RPMI7951 (cell line): ENCODE measurements at regions not wholly inside any gene's neighbourhood (a gene's known extent, or its start where the extent isn't known, plus 50 kb on each side); places are given as distances from the start of the nearest gene placed in this dataset.
"Not testable (repeated sequence)": the region's sequence is repeated elsewhere in the genome, so short reads cannot be mapped to it uniquely, and the experiment has no call there.

Source experiments
- DNase-seq: peaks from one replicate; pipeline ENCODE4 v3.0.0-alpha.2; 2012; ENCODE audit warnings: low read depth

- no peak for DNase-seq
These were observed 336.6 kb downstream of the PREX1 start for GRCh38 chr20:48490961-48491831.

- DNase-seq, result not testable (repeated sequence)
These were observed 337.5 kb downstream of the PREX1 start for GRCh38 chr20:48490341-48490740.

GRCh38 chr20:48489656-48490055, 338.1 kb downstream of the PREX1 start:
- DNase-seq, result no peak

- DNase-seq, result no peak
These were observed 338.7 kb downstream of the PREX1 start for GRCh38 chr20:48489046-48489463.

GRCh38 chr20:48488334-48489034, 339.3 kb downstream of the PREX1 start:
- DNase-seq, result not testable (repeated sequence)

GRCh38 chr20:48486065-48486464, 341.7 kb downstream of the PREX1 start:
- DNase-seq, result no peak

GRCh38 chr20:48485153-48485552, 342.6 kb downstream of the PREX1 start:
- DNase-seq, result not testable (repeated sequence)

- DNase-seq, result no peak
These were observed 344.3 kb downstream of the PREX1 start for GRCh38 chr20:48483334-48484066.

GRCh38 chr20:48482790-48483189, 345.0 kb downstream of the PREX1 start:
- no peak for DNase-seq

- no peak for DNase-seq
These were observed 347.5 kb downstream of the PREX1 start for GRCh38 chr20:48480216-48480772.

- no peak for DNase-seq
These were observed 348.8 kb downstream of the PREX1 start for GRCh38 chr20:48478806-48479585.

GRCh38 chr20:48478370-48478769, 349.4 kb downstream of the PREX1 start:
- DNase-seq, result no peak

- DNase-seq, result no peak
These were observed 350.9 kb downstream of the PREX1 start for GRCh38 chr20:48476854-48477253.

- DNase-seq, result no peak
These were observed 353.8 kb downstream of the PREX1 start for GRCh38 chr20:48474022-48474421.

GRCh38 chr20:48471759-48472408, 355.9 kb downstream of the PREX1 start:
- DNase-seq, result no peak

- no peak for DNase-seq
These were observed 356.6 kb downstream of the PREX1 start for GRCh38 chr20:48471176-48471575.

GRCh38 chr20:48470141-48470540, 357.7 kb downstream of the PREX1 start:
- no peak for DNase-seq

- no peak for DNase-seq
These were observed 358.8 kb downstream of the PREX1 start for GRCh38 chr20:48469026-48469425.

- no peak for DNase-seq
These were observed 359.2 kb downstream of the PREX1 start for GRCh38 chr20:48468571-48468970.

- DNase-seq, result no peak
These were observed 360.2 kb downstream of the PREX1 start for GRCh38 chr20:48467622-48468021.

- no peak for DNase-seq
These were observed 362.5 kb downstream of the PREX1 start for GRCh38 chr20:48465271-48465670.
